ENCODE measurements at regions not wholly inside any gene's neighbourhood (a gene's known extent, or its start where the extent isn't known, plus 50 kb on each side); places are given as distances from the start of the nearest gene placed in this dataset.

GRCh38 chr16:52074133-52074532 is 472.8 kb downstream of the TOX3 start:
- Histone ChIP-seq H3K27ac (no peak overlapping the region), H3K4me3 (no peak overlapping the region), H3K36me3 (replicated peaks in 1 of 2; ENCODE audit: insufficient read depth in 1 of 2, low read depth in 2 of 2) (no peaks in the 10 kb centered on the region), H3K9me3 (no peaks in the 10 kb centered on the region), H3K4me1 (no peaks in the 10 kb centered on the region), H3K27me3 (no peaks in the 10 kb centered on the region)
- intact Hi-C loops (cut with DNase I), result loop anchor here (10.0 kb wide), 1 partner anchor 841 kb away; no protein-coding TSS in a partner anchor
- ATAC-seq (no peak), DNase-seq (no peak)
- TF ChIP-seq CTCF (IDR thresholded peaks at IDR 0.05) (no peak), POLR2A (IDR thresholded peaks at IDR 0.05) (no peak)
- 83 to 84% methylated on average over 3 of the region's 3 CpGs for WGBS, 2 donors

GRCh38 chr16:52073024-52073423 is 473.9 kb downstream of the TOX3 start:
- intact Hi-C loops (cut with DNase I), result loop anchor here (10.0 kb wide), 1 partner anchor 842 kb away; no protein-coding TSS in a partner anchor

GRCh38 chr16:52071101-52071500 is 475.8 kb downstream of the TOX3 start:
- intact Hi-C loops (cut with DNase I), result loop anchor here (10.0 kb wide), 1 partner anchor 844 kb away; no protein-coding TSS in a partner anchor
- no peak for ATAC-seq
- no peak for TF ChIP-seq CTCF (IDR thresholded peaks at IDR 0.05)
- TF ChIP-seq POLR2A (IDR thresholded peaks at IDR 0.05), result no peak

More at GRCh38 chr16:52073024-52073423, 473.9 kb downstream of the TOX3 start:
- Histone ChIP-seq H3K27me3 (no peaks in the 10 kb centered on the region), H3K4me1 (peaks cover 8% of the 10 kb centered on the region), H3K9me3 (no peaks in the 10 kb centered on the region), H3K4me3 (no peak overlapping the region), H3K36me3 (replicated peaks in 1 of 2; ENCODE audit: insufficient read depth in 1 of 2, low read depth in 2 of 2) (no peaks in the 10 kb centered on the region), H3K27ac (no peak overlapping the region)
- WGBS, 2 donors, result 66 to 80% methylated on average over 3 of the region's 3 CpGs
- ATAC-seq (no peak), DNase-seq (no peak)
- no peak for TF ChIP-seq CTCF (IDR thresholded peaks at IDR 0.05)
- no peak for TF ChIP-seq POLR2A (IDR thresholded peaks at IDR 0.05)

GRCh38 chr16:52070341-52071057 is 476.4 kb downstream of the TOX3 start:
- Histone ChIP-seq H3K27ac (no peak overlapping the region), H3K36me3 (replicated peaks in 1 of 2; ENCODE audit: insufficient read depth in 1 of 2, low read depth in 2 of 2) (no peaks in the 10 kb centered on the region), H3K27me3 (no peaks in the 10 kb centered on the region), H3K4me1 (peaks cover 9% of the 10 kb centered on the region), H3K4me3 (no peak overlapping the region), H3K9me3 (no peaks in the 10 kb centered on the region)
- WGBS, 2 donors, result 54 to 60% methylated on average over 2 of the region's 2 CpGs
- no peak for ATAC-seq
- TF ChIP-seq CTCF (IDR thresholded peaks at IDR 0.05), result no peak
- no peak for TF ChIP-seq POLR2A (IDR thresholded peaks at IDR 0.05)
- no peak for DNase-seq
- intact Hi-C loops (cut with DNase I), result loop anchor here (10.0 kb wide), 1 partner anchor 844 kb away; no protein-coding TSS in a partner anchor

More at GRCh38 chr16:52071101-52071500, 475.8 kb downstream of the TOX3 start:
- Histone ChIP-seq H3K27ac (no peak overlapping the region), H3K4me1 (peaks cover 9% of the 10 kb centered on the region), H3K36me3 (replicated peaks in 1 of 2; ENCODE audit: insufficient read depth in 1 of 2, low read depth in 2 of 2) (no peaks in the 10 kb centered on the region), H3K4me3 (no peak overlapping the region), H3K27me3 (no peaks in the 10 kb centered on the region), H3K9me3 (no peaks in the 10 kb centered on the region)
- 49 to 56% methylated on average over 4 of the region's 4 CpGs for WGBS, 2 donors
- DNase-seq, result no peak
